Right lung (tissue), 2 donors: ENCODE measurements at regions not wholly inside any gene's neighbourhood (a gene's known extent, or its start where the extent isn't known, plus 50 kb on each side); places are given as distances from the start of the nearest gene placed in this dataset.
"Not testable (repeated sequence)": the region's sequence is repeated elsewhere in the genome, so short reads cannot be mapped to it uniquely, and the experiment has no call there.

Experiments used
- DNase-seq, 2 donors: peaks; one replicate each; pipeline ENCODE4 v3.0.0-alpha.2; 2013

DNA sequence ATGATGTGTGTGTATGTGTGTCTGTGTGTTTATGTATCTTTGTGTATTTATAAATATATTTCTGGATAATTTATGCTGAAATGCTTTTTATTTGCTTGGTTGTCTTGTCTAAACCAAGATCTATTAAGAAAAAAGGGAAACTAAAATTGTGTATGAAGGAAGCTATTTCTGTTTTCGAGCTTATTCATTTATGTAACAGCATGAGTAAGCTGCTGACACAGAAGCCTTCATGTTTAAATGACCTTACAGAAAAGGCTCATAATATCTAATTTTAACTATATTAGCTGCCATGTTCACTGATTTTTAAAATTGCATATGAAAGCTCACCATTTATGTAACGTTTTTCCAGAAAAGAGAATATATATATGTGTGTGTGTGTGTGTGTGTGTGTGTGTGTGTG is 392.8 kb downstream of the PTH2R start:
- no peak for DNase-seq

DNA sequence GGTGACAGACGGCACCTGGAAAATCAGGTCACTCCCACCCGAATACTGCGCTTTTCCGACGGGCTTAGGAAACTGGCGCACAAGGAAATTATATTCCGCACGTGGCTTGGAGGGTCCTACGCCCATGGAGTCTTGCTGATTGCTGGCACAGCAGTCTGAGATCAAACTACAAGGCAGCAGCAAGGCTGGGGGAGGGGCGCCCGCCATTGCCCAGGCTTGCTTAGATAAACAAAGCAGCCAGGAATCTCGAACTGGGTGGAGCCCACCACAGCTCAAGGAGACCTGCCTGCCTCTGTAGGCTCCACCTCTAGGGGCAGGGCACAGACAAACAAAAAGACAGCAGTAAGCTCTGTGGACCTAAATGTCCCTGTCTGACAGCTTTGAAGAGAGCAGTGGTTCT is 394.3 kb downstream of the PTH2R start:
- DNase-seq = not testable (repeated sequence)

DNA sequence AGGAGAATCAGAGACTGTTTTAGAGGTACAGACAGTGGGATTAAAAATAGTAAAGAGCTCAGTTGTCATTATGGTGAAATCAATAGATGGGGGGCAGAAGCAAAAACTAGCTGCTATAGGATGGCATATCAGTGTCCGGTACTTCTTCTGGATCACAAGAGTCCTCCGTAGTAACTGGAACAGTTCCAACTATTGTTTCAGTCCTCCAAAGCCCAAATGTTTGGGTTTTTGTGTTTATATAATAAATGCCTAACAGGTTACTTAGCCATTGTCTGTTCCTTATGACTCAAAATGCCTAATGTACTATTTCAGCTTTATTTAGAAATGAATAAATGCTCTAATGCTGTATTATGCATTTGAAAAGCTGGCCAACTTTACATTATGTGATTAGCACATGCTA is 401.2 kb downstream of the PTH2R start:
- no peak for DNase-seq

DNA sequence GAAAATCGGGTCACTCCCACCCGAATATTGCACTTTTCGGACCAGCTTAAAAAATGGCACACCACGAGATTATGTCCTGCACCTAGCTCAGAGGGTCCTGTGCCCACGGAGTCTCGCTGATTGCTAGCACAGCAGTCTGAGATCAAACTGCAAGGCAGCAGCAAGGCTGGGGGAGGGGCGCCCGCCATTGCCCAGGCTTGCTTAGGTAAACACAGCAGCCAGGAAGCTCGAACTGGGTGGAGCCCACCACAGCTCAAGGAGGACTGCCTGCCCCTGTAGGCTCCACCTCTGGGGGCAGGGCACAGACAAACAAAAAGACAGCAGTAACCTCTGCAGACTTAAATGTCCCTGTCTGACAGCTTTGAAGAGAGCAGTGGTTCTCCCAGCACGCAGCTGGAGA is 405.3 kb downstream of the PTH2R start:
- DNase-seq = not testable (repeated sequence)

DNA sequence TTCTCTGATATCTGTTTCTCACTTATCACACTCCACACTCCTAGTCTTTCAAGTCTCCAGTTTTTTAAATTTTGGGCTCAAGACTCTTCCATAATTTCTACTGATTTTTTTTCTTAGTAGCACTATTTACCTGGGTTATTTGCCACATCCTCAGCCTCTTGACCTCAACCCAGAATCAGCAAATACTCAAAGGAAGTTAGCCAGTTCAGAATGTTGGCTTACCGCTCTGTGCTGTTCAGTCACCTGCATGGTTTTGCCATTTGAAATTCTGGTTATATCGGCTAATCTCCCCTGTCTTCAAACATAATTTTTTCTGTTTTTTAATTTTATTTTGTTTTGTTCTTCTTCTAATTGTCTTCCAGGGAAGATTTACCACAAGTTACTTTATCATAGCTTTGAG is 412.6 kb downstream of the PTH2R start:
- DNase-seq = no peak

DNA sequence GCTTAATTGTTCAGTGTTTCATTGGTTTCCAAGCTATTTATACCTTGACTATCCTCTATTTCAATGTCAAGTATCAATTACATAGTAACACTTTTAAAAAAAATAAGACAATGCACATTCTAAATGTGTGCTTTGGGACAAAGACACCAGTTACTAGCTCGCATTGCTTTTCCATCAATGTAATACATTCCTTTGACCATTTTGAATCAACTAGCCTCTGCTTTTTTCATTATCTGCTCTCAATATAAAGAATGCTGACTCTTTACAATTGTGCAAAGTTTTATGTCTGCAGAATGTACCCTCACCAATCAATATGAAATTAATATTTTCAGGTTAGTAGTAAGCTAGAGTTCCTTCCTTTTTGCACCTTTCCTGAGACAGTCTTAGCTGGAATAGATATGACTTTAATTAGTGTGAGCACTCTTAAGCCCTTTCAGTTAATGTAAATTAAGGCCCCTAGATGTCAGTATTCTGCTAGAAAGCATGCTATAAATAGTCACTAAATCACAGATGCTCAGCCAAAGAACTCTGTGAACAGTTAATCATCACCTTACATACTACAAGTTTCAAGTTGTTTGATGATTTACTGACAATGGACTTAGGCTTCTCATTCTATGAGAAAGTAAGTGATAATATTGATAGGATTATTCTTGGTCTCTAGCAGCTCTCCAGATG is 413.6 kb downstream of the PTH2R start:
- DNase-seq = no peak

DNA sequence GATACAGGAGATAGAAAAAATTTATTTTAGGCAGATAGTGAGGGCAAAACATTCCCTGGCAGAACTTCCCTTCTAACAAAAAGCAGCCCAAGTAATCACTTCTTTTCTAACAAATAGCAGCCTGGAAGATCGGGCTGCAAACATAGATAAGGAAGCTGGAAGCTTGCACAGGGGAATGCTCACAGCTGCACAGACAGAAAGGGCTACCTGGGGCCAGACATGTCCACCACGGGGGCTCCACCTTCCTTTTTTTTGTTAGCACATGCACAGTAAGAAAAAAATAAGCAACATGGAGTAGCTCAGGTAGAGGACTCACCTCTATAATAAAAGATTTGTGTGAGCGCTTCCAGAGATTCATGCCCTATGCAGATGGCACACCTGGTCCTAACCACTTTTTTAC is 420.5 kb downstream of the PTH2R start:
- DNase-seq = no peak

DNA sequence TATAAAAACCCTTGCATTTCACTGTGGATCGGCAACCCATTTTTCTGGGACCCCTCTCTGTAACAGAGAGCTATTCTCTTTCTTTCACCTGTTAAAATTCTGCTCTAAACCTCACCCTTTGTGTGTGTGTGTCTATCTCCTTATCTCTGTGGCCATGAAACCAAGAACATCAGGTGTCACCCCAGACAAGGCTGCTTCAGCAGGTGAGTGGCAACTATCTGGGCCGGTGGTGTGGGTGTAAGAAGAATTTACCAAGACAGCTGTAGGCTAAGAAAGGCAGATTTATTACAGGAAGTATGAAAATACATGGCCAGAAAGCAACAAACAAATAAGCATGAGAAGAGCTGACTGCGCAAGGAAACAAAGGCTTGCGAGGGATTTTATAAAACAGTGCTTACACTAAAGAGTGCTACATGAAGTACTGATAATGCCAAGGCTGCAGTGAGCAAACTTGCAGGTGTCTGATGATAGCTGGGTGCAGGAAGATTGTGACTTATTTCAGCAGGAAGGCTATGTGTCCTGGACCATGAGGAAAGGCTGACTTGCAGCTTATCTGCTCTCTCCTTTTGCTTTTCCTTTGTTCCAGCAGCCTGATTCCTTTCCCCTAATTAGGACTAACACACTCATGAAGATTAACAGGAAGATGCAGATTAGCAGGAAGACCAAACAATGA is 421.1 kb downstream of the PTH2R start:
- DNase-seq = no peak

DNA sequence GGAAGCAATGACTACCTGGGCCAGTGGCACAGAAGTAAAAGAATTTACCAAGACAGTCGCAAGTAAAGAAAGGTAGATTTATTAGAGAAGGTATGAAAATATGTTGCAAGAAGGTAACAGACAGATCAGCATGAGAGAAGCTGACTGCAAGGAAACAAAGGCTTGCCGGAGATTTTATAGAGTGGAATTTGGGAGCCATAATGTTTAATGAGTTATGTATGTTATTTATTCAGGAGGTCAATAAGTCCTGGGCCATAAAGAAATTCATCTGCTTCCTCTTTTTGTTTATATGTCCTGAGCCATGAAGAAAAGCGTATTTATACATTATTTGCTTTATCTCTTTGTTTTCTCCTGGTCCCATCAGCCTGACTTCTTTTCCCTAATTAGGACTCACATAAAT is 423.6 kb downstream of the PTH2R start:
- DNase-seq = no peak

DNA sequence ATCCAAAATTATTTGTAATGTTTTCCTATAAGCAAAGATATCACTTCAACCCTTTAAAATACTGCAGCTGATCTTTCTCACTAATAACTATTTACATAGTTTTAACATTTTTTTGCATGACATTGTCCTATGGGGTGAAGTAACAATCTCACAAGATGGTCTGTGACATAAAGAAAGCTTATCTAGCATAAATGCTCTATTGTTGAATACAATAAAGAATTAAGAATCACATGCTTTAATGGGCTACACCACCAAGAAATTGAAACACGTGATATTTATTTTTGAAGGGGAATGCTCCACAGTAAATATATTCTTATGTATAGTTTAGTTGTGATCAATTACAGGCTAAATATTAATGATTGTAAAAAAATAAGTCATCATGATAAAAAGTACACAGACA is 441.1 kb downstream of the PTH2R start:
- no peak for DNase-seq

DNA sequence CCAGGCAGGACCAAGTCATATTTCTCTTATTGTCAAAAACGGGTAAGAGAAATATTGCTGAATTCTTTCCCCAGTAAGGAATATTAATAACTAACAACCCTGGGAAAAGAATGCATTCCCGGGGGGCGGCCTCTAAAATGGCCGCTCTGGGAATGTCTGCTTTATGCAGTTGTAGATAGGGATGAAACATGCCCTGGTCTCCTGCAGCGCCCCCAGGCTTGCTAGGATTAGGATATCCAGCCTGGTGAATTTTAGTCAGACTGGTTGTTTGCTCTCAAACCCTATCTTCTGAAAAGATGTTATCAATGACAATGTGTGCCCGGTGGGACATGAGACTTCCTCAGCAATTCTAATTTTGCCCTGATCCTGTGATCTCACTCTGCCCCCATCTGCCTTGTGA is 448.1 kb downstream of the PTH2R start:
- no peak for DNase-seq

DNA sequence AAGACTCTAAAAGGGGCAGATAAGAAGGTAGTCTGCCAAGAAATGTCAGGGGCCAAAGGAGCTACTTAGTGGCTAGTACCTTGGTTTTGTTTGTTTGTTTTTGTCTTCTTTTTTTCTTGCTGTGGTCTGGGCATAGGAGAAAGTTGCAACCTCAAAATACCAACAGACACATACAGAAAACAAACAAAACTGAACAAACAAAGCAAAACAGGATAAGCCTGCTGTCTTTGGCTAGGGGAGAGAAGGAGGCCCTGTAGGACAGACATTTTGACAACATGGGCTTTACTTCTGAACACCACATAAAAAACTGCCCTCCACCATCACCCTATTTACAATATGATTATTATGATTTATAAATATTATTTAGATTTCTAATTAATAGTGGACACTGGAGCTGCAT is 460.8 kb downstream of the PTH2R start:
- no peak for DNase-seq

DNA sequence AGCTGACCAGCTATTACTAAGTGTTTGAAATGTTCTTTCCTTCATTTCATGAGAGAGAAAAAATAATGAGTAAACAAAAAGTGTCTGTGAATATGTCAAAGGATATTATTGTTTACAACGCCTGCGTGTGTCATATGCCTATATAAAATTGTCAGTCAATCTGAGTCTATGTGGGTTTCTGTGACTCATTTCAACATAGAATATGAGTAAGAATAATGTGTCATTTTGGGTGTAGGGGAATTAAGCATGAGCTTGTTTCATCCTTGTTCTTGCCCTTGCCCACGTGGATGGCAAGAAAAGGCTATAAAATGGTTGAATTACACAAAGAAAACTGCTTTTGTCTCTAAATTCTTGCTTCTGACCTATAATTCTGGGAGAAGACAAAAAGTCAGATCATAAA is 466.0 kb downstream of the PTH2R start:
- no peak for DNase-seq

DNA sequence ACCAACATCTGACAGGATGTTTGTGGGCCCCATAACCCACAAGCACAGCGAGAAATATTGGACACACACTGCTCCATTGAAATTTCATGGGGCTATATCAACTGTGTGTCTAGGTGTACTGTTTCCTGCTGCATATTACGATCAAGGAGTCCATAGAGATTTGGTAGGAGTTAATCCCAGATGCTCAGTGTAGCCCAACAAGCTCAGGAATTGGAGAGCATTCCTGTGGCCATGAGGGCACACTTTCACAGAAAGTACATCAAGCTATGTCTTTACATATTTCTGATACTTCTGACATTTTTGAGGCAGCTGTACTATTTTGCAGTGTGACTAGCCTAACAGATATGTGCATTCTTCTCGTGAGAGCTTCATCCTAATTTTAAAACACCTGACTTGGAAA is 473.1 kb downstream of the PTH2R start:
- no peak for DNase-seq

DNA sequence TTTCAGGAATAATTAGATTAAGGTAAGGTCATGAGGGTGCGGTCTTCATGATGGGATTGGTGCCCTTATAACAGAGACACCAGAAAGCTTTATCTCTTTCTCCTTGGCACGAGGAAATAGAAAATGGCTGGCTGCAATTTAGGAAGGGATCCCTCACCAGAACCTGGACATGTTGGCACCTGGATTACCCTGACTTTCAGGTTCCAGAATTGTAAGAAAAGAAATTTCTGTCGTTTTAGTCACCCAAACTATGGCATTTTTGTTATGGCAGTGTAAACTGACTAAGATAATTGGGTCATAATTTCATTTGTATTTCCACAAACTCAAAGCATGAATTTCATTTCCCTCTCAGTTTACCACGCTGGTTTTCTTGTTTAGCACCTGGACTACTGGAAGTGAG is 473.6 kb downstream of the PTH2R start:
- no peak for DNase-seq

DNA sequence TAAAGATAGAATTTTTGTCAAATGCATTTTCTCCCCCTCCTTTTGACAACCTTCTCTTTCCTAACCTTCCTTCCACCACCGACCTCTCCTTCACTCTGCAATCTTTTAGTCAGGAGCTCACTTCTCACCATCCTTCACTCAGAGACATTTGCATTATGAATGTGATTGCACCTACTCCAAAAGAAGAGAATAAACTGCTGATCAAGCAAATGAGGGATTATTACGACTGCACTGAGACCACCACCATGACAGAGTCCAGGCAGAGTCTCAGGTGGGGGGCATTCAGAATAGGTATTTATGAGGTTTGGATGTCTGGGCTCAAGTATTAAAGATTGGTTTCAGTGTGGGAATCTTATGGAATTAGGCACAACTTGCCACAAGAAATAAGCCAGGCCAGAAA is 483.9 kb downstream of the PTH2R start:
- no peak for DNase-seq

DNA sequence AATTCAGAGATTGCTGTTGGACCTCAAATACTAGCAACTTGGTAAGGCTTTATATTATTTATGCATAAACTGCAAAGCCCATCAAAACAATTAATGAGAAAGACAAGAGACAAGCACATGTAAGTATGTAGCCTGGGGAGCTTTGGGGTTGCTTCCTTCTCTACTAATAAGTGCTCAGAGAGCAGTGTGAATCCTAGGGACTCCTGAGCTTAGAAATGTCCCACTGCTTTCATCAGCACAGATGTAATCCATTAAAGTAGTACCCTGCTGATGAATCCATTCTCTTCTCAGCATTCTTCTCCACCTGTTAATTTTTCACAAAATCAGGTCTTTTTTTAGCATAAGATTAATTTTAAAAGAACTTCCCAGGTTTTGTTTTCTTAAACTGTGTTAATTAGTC is 485.6 kb downstream of the PTH2R start:
- no peak for DNase-seq

DNA sequence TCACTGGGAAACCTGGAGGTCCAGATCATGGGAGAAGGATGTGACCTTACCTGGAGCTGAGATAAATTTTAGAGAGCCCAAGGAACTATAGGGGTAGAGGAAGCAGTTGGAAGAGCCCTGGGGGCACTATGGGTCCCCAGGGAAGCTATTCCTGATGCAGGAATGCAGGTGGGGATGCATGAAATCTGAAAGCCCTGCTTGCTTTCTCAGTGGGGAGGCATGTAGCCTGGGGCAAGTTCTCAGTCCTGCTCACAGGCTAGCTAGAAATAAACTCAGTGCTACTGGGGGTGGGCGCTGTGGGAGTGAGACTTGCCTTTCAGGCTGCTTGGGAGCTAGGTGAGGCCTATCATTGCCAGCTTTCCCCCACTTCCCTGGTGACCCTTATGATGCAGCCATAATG is 499.7 kb downstream of the PTH2R start:
- DNase-seq = no peak

DNA sequence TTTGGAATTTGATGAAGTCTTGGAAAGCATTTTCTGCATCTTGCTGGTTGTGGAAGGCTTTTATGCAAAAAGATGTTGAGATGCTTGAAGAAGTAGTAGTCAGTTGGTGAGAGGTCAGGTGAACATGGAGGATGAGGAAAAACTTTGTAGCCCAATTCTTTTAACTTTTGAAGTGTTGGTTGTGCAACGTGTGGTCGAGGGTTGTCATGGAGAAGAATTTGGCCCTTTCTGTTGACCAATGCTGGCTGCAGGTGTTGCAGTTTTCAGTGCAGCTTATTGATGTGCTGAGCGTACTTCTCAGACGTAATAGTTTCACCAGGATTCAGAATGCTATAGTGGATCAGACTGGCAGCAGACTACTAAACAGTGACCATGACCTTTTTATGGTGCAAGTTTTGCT is 508.4 kb upstream of the MAP2 start:
- no peak for DNase-seq

DNA sequence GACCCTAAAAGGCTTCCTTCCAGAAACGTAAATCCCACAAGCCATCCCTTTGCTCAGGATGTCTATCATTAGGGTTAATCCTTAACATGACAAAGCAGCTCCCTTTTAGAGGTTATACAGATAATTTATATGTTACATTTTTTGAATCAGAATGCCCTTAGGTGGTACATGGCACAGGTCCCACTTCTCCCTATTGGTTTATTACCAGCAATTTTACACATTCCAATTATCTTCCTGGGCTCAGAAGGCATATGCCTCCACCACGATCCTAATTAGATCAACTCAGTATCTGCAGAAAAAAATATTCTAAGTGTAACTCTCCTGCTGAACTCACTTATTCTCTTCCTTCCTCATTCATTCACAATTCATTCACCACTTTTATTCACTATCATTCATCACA is 507.0 kb upstream of the MAP2 start:
- DNase-seq = no peak

DNA sequence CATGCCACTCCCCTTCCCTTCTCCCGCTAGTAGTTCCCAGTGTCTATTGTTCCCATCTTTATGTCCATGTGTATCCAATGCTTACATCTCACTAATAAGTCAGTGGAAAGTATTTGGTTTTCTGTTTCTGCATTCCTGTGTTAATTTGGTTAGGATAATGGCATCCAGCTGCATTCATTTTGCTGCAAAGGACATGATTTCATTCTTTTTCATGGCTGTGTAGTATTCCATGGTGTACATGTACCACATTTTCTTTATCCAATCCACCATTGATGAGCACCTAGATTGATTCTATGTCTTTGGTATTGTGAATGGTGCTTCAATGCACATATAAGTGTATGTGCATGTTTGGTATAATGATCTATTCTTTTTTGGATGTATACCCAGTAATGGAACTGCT is 502.5 kb upstream of the MAP2 start:
- DNase-seq = not testable (repeated sequence)

DNA sequence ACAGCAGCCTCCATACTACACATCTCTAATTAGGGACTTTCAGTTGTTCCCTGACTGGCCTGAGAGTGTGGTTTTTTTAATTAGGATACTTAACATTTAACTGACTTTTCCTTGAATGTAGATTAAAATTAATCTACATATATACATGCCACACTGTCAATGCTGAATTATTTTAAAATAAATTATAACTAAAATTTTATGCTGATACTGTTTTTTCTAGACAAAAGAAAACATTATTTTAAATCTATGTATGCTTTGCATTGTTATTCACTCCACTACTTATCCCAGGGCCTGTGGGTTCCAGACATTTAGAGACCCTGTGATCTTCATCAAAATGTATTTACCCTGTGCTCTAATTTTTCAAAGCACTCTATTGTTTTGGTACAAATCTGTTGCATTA is 496.0 kb upstream of the MAP2 start:
- DNase-seq = no peak

DNA sequence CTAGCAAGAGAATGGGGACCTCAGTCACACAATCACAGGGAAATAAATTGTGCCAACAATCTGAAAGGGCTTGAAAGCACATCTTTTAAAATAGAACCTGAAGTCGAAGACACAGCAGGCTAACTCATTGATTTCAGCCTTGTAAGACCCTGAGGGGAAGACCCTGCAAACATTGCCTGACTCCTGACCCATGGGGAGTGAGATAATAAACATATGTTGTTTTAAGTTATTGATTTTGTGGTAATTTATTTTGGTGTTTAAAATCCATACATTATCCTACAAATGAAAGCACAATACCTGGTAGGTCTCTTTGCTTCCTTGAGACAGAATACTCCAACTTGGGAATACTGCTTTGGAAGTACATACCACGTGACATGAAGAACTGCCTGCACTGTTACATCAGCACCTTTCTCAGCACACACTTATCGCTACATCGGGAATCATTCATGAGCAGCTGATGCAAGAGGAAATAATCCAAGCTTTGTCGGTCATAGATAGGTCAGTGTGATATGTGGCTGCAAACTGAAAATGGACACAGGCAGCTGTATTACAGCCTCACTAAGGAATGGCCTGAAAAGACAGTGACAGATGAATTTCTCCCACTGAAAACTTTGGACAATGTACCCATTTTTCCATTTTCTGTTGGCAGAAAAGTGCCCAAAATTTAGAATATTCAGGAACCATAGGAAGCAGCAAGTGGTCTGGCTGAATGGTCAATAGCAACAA is 494.5 kb upstream of the MAP2 start:
- no peak for DNase-seq
